ENCODE measurements at regions not wholly inside any gene's neighbourhood (a gene's known extent, or its start where the extent isn't known, plus 50 kb on each side); places are given as distances from the start of the nearest gene placed in this dataset.

DNA sequence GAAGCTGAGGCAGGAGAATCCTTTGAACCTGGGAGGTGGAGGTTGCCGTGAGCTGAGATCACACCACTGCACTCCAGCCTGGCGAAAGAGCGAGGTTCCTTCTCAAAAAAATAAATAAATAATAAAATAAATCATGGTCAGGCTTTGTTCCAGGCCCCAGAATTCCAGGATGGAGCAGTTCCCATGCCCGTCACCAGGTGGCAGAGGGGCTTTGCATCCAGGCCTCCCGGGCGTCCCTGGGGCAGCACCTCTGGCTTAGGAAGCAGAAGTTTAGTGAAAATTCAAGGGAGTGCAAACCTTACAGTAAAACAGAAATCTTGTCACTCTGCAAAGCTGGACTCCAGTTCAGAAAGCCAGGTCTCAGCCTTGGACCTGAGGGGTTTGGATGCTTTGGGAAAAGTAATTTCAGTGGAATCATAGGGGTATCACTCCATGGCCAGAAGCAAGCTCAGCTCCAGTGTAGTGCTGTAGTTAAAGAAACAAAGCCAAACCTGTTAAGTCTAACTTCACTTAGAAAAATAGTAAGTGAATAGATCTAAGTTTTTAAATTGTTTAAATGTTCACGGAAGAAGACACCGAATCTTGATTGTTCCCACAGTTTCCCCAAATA lies 512.7 kb downstream of the CMPK2 start:
- TF ChIP-seq, protein P1, sequence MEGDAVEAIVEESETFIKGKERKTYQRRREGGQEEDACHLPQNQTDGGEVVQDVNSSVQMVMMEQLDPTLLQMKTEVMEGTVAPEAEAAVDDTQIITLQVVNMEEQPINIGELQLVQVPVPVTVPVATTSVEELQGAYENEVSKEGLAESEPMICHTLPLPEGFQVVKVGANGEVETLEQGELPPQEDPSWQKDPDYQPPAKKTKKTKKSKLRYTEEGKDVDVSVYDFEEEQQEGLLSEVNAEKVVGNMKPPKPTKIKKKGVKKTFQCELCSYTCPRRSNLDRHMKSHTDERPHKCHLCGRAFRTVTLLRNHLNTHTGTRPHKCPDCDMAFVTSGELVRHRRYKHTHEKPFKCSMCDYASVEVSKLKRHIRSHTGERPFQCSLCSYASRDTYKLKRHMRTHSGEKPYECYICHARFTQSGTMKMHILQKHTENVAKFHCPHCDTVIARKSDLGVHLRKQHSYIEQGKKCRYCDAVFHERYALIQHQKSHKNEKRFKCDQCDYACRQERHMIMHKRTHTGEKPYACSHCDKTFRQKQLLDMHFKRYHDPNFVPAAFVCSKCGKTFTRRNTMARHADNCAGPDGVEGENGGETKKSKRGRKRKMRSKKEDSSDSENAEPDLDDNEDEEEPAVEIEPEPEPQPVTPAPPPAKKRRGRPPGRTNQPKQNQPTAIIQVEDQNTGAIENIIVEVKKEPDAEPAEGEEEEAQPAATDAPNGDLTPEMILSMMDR (IDR thresholded peaks at IDR 0.05), result peak in 1 of 2 donors; percentile 27
- TF ChIP-seq POLR2A (IDR thresholded peaks at IDR 0.05) (no peak), EP300 (IDR thresholded peaks at IDR 0.05) (no peak)
